HepG2 (cell line): ENCODE measurements at regions not wholly inside any gene's neighbourhood (a gene's known extent, or its start where the extent isn't known, plus 50 kb on each side); places are given as distances from the start of the nearest gene placed in this dataset.

ENCODE experiments used
- ATAC-seq: fragments of 200-7000 bp; cut with Tn5 transposase; 3 replicates; pipeline ENCODE4 v1.9.1; 2020; ENCODE audit warnings: mild to moderate bottlenecking, moderate library complexity
- BruUV-seq: library from RNA; stranded (reverse); fragments of 400-500 nt; replicated peaks from 2 replicates; lab custom pipeline; 2021; lab: Mats Ljungman, UMichigan
- CTCF ChIA-PET: fragments of 300-600 bp; formaldehyde crosslinking; extraction: SDS; loops from one replicate; lab custom pipeline; 2021; ENCODE audit warnings: low total read pairs, inconsistent platforms, low intra/inter-chr PET ratio; lab: Yijun Ruan, JAX
- POLR2A ChIA-PET: fragments of 350-600 bp; sonication (Branson Sonifier 250); formaldehyde crosslinking; loops from one replicate; lab custom pipeline; 2020; ENCODE audit warnings: antibody characterized with exemption, inconsistent platforms; lab: Yijun Ruan, JAX
- DNase-seq: peaks from one replicate; pipeline ENCODE4 v3.0.0-alpha.2; 2015; ENCODE audit warnings: low spot score
- FAIRE-seq: peaks from 3 replicates; lab custom pipeline; 2011; peaks lifted over from hg19 to GRCh38; lab: Jason Lieb, UNC
- H2AFZ ChIP-seq: one replicate; pipeline ENCODE4 v1.6.1; 2011; ENCODE audit warnings: low read length, inconsistent platforms
- H3K27ac ChIP-seq: fragments of 300-600 bp; 3 replicates; pipeline ENCODE4 v1.8.0; 2011; ENCODE audit warnings: mixed run types, mild to moderate bottlenecking, mixed read lengths, low read length, inconsistent platforms; ENCODE audit not compliant: insufficient read depth; ENCODE audit errors: extremely low read length
- H3K27me3 ChIP-seq, 2 experiments: fragments of 200-600 bp in 1 of 2; 2 replicates in 1 of 2; 3 replicates in 1 of 2; pipeline versions ENCODE4 v1.6.0 to v1.8.0; 2011; ENCODE audit warnings: low read length in 2 of 2, mild to moderate bottlenecking in 2 of 2, moderate library complexity in 2 of 2, inconsistent platforms in 1 of 2; ENCODE audit not compliant: insufficient read depth in 2 of 2, control insufficient read depth in 1 of 2
- H3K36me3 ChIP-seq, 2 experiments: fragments of 200-600 bp in 1 of 2; replicated peaks in 1 of 2; 2 replicates in 1 of 2; 3 replicates in 1 of 2; pipeline versions ENCODE4 v1.5.1 to v1.8.0; 2011; ENCODE audit warnings: low read length in 2 of 2, inconsistent platforms in 1 of 2; ENCODE audit not compliant: insufficient read depth in 2 of 2, control insufficient read depth in 1 of 2
- H3K4me1 ChIP-seq: 2 replicates; pipeline ENCODE4 v1.5.1; 2012; ENCODE audit warnings: low read length, inconsistent platforms; ENCODE audit not compliant: insufficient read depth
- H3K4me2 ChIP-seq: 2 replicates; pipeline ENCODE4 v1.6.0; 2011; ENCODE audit warnings: low read depth, low read length, inconsistent platforms
- H3K4me3 ChIP-seq, 3 experiments: fragments of 200-600 bp in 1 of 3; sonication (generic), shearing (Covaris generic) in 1 of 3; replicated peaks in 1 of 3; 2 replicates each; pipeline ENCODE4 v1.5.1; 2011 to 2016; ENCODE audit warnings: low read length in 3 of 3, inconsistent platforms in 2 of 3, low read depth in 2 of 3, mild to moderate bottlenecking in 2 of 3, control low read depth in 1 of 3, mixed read lengths in 1 of 3; ENCODE audit not compliant: insufficient read depth in 1 of 3
- H3K79me2 ChIP-seq: one replicate; pipeline ENCODE4 v1.6.1; 2011; ENCODE audit warnings: low read length, inconsistent platforms; ENCODE audit not compliant: insufficient read depth
- H3K9ac ChIP-seq: 2 replicates; pipeline ENCODE4 v1.6.0; 2011; ENCODE audit warnings: mild to moderate bottlenecking, low read depth, low read length, inconsistent platforms; ENCODE audit not compliant: insufficient read depth
- H3K9me3 ChIP-seq: 2 replicates; pipeline ENCODE4 v1.5.1; 2012; ENCODE audit warnings: mild to moderate bottlenecking, low read length
- H4K20me1 ChIP-seq: 2 replicates; pipeline ENCODE4 v1.6.0; 2011; ENCODE audit warnings: inconsistent platforms, mild to moderate bottlenecking, low read length, moderate library complexity; ENCODE audit not compliant: insufficient read depth
- ARHGAP35 ChIP-seq: sonication (generic); formaldehyde crosslinking; IDR thresholded peaks from 2 replicates; pipeline ENCODE4 v1.9.0; 2022; ENCODE audit warnings: mild to moderate bottlenecking, inconsistent platforms, moderate library complexity, missing genetic modification reagents, borderline replicate concordance
- BRF2 ChIP-seq: sonication (generic); formaldehyde crosslinking; IDR thresholded peaks from 2 replicates; pipeline ENCODE4 v1.8.1; 2022; ENCODE audit warnings: mild to moderate bottlenecking, missing genetic modification reagents
- CREB1 ChIP-seq, 2 experiments: fragments of 450-650 bp in 1 of 2; IDR thresholded peaks; 2 replicates each; pipeline ENCODE4 v1.6.1; 2016 to 2017; ENCODE audit warnings: control low read depth in 1 of 2, mild to moderate bottlenecking in 1 of 2, missing compliant biosample characterization in 1 of 2, missing genetic modification characterization in 1 of 2
- KDM1A ChIP-seq: IDR thresholded peaks from 2 replicates; pipeline ENCODE4 v1.6.1; 2016; ENCODE audit warnings: missing compliant biosample characterization
- KMT2A ChIP-seq: sonication (generic); formaldehyde crosslinking; IDR thresholded peaks from 2 replicates; pipeline ENCODE4 v1.4.0; 2020; ENCODE audit warnings: missing genetic modification reagents
- MAX ChIP-seq: IDR thresholded peaks from 2 replicates; pipeline ENCODE4 v1.6.1; 2012; ENCODE audit warnings: inconsistent platforms
- SALL1 ChIP-seq: sonication (generic); formaldehyde crosslinking; IDR thresholded peaks from 2 replicates; pipeline ENCODE4 v1.8.0; 2022; ENCODE audit warnings: mild to moderate bottlenecking, missing genetic modification reagents
- ZKSCAN8 ChIP-seq: IDR thresholded peaks from 2 replicates; pipeline ENCODE4 v1.6.1; 2016; ENCODE audit warnings: borderline replicate concordance, missing genetic modification reagents, missing compliant biosample characterization
- ZNF225 ChIP-seq: sonication (generic); formaldehyde crosslinking; IDR thresholded peaks from 2 replicates; pipeline ENCODE4 v1.4.0; 2020; ENCODE audit warnings: mild to moderate bottlenecking, missing genetic modification reagents
- ZNF354B ChIP-seq: sonication (generic); formaldehyde crosslinking; IDR thresholded peaks from 2 replicates; pipeline ENCODE4 v1.8.0; 2022; ENCODE audit warnings: mild to moderate bottlenecking, missing genetic modification reagents
- ZNF746 ChIP-seq: sonication (generic); formaldehyde crosslinking; IDR thresholded peaks from 2 replicates; pipeline ENCODE4 v1.8.0; 2022; ENCODE audit warnings: mild to moderate bottlenecking, missing genetic modification reagents
- WGBS: methylation state at CpG from one replicate; pipeline ENCODE4 v1.1.6; 2017; ENCODE audit warnings: low lambda C conversion rate; 5-methylcytosine and 5-hydroxymethylcytosine counted together
- in situ Hi-C: cut with HindIII; loops from 2 replicates; pipeline ENCODE4 v1.10.0; 2017; ENCODE audit warnings: low pct_unique_long_range_greater_than_20kb; ENCODE audit not compliant: extremely low pct_ligation_motif_present
- intact Hi-C: fragments of 100-400 bp; cut with micrococcal nuclease; formaldehyde crosslinking; loops from one replicate; pipeline ENCODE4 v1.10.0; 2022; ENCODE audit not compliant: unreplicated experiment
- TF ChIP-seq, protein P1 (sequence below): IDR thresholded peaks from 2 replicates; pipeline ENCODE4 v1.6.1; 2016; ENCODE audit warnings: mild to moderate bottlenecking
- TF ChIP-seq, protein P2 (sequence below): sonication (generic); formaldehyde crosslinking; IDR thresholded peaks from 2 replicates; pipeline ENCODE4 v1.5.0; 2020; ENCODE audit warnings: missing genetic modification reagents, mild to moderate bottlenecking, borderline replicate concordance

DNA sequence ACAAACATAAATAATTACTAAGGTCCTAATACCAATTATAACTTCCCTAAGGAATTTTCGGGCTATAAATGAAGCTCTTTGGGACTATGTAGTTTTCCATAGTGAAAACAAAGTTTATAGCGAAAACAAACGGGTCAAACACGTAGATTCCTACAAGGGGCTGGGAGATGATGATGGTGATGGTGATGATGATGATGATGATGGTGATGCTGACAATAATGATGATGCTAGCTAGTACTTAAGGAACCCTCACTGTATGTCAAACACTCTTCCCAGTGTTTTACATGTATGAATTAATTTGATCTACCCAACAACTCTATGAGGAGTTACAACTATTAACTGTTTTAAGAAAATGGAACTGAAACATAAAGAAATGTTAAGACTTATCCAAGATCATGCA lies 63.7 kb upstream of the PIK3R1 start:
- no peak for ATAC-seq
- in situ Hi-C loops: no loop called here

GRCh38 chr5:68149189-68149588 lies 66.4 kb upstream of the PIK3R1 start:
- peaks cover 0 to 9% of the 10 kb centered on the region in 2 experiments; a peak in 2 of 5 replicates for H3K27me3 ChIP-seq
- ChIA-PET CTCF (no interaction called here), POLR2A (no interaction called here)
- ATAC-seq (peak; percentile 46; the same call in 2 of the 3 replicates), DNase-seq (no peak), FAIRE-seq (no peak)
- no peaks in the 10 kb centered on the region for H4K20me1 ChIP-seq
- WGBS: 29% methylated on average over 2 of the region's 2 CpGs
- no peak overlapping the region for H3K4me3 ChIP-seq
- intact Hi-C loops (no loop called here), in situ Hi-C loops (no loop called here)
- TF ChIP-seq SALL1 (CRISPR knock-in tag): no peak
- no peak for TF ChIP-seq ZNF354B
- no peak for TF ChIP-seq ZKSCAN8 (CRISPR knock-in tag)
- no peak for TF ChIP-seq KDM1A (CRISPR knock-in tag)
- no peak for TF ChIP-seq ARHGAP35 (CRISPR knock-in tag)
- no peak for TF ChIP-seq MAX
- no peak for TF ChIP-seq BRF2 (CRISPR knock-in tag)
- TF ChIP-seq, protein P1, sequence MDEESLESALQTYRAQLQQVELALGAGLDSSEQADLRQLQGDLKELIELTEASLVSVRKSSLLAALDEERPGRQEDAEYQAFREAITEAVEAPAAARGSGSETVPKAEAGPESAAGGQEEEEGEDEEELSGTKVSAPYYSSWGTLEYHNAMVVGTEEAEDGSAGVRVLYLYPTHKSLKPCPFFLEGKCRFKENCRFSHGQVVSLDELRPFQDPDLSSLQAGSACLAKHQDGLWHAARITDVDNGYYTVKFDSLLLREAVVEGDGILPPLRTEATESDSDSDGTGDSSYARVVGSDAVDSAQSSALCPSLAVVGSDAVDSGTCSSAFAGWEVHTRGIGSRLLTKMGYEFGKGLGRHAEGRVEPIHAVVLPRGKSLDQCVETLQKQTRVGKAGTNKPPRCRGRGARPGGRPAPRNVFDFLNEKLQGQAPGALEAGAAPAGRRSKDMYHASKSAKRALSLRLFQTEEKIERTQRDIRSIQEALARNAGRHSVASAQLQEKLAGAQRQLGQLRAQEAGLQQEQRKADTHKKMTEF (CRISPR knock-in tag): no peak
- no peak for TF ChIP-seq ZNF225 (CRISPR knock-in tag)
- no peak for TF ChIP-seq ZNF746
- TF ChIP-seq, protein P2, sequence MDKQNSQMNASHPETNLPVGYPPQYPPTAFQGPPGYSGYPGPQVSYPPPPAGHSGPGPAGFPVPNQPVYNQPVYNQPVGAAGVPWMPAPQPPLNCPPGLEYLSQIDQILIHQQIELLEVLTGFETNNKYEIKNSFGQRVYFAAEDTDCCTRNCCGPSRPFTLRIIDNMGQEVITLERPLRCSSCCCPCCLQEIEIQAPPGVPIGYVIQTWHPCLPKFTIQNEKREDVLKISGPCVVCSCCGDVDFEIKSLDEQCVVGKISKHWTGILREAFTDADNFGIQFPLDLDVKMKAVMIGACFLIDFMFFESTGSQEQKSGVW (CRISPR knock-in tag): no peak
- H3K9me3 ChIP-seq: no peaks in the 10 kb centered on the region
- no peak overlapping the region for H3K27ac ChIP-seq
- no TSS peak for BruUV-seq
- H2AFZ ChIP-seq: no peak overlapping the region
- H3K4me2 ChIP-seq: peak overlapping the region; percentile 21; the same call in 1 of the 2 replicates
- no peak overlapping the region for H3K9ac ChIP-seq
- no peaks in the 10 kb centered on the region for H3K36me3 ChIP-seq
- H3K4me1 ChIP-seq: peaks cover 7% of the 10 kb centered on the region; the same call in 1 of the 2 replicates
- no peaks in the 10 kb centered on the region for H3K79me2 ChIP-seq

More for the DNA sequence above, 63.7 kb upstream of the PIK3R1 start:
- ChIA-PET CTCF (no interaction called here), POLR2A (no interaction called here)
- TF ChIP-seq KMT2A (CRISPR knock-in tag): no peak
- peak; percentile 56; the same call in 1 of the 2 replicates for TF ChIP-seq CREB1 (IDR thresholded peaks at IDR 0.05)
- TF ChIP-seq CREB1 (CRISPR knock-in tag; IDR thresholded peaks at IDR 0.05): no peak
- WGBS: 43% methylated on average over 4 of the region's 4 CpGs
- Histone ChIP-seq H3K9me3 (no peaks in the 10 kb centered on the region), H2AFZ (no peak overlapping the region), H3K4me3 (no peak overlapping the region), H3K27ac (no peak overlapping the region), H3K79me2 (no peaks in the 10 kb centered on the region), H4K20me1 (no peaks in the 10 kb centered on the region), H3K4me2 (no peak overlapping the region), H3K36me3 (no peaks in the 10 kb centered on the region), H3K27me3 (peaks cover 0 to 9% of the 10 kb centered on the region in 2 experiments; a peak in 3 of 5 replicates), H3K9ac (no peak overlapping the region), H3K4me1 (peaks cover 7% of the 10 kb centered on the region; the same call in 1 of the 2 replicates)
- DNase-seq (no peak), FAIRE-seq (no peak)
- no TSS peak for BruUV-seq
- intact Hi-C loops: no loop called here
